Neural cell (in vitro differentiated cells): ENCODE measurements at regions not wholly inside any gene's neighbourhood (a gene's known extent, or its start where the extent isn't known, plus 50 kb on each side); places are given as distances from the start of the nearest gene placed in this dataset.

ENCODE experiments used
- H2AFZ ChIP-seq: fragments of 200-600, 300-800 bp; sonication (generic), shearing (Covaris generic); 2 replicates; pipeline ENCODE4 v1.6.0; 2014; ENCODE audit warnings: low read depth, mild to moderate bottlenecking, antibody characterized with exemption, low read length, moderate library complexity
- H3F3A ChIP-seq: fragments of 200-600 bp; shearing (Covaris generic); 2 replicates; pipeline ENCODE4 v1.6.1; 2016; ENCODE audit warnings: mild to moderate bottlenecking, moderate library complexity, mixed read lengths, antibody characterized with exemption, low read length; ENCODE audit not compliant: insufficient read depth, poor library complexity, severe bottlenecking
- H3K27ac ChIP-seq: fragments of 200-600, 300-800 bp; sonication (generic), shearing (Covaris generic); 2 replicates; pipeline ENCODE4 v1.5.1; 2014; ENCODE audit warnings: mild to moderate bottlenecking, low read length, moderate library complexity
- H3K27me3 ChIP-seq: fragments of 300-800, 200-600 bp; sonication (generic), shearing (Covaris generic); 2 replicates; pipeline ENCODE4 v1.6.0; 2014; ENCODE audit warnings: mild to moderate bottlenecking, low read depth, low read length, moderate library complexity; ENCODE audit not compliant: insufficient read depth
- H3K36me3 ChIP-seq: fragments of 300-800, 200-600 bp; sonication (generic), shearing (Covaris generic); 2 replicates; pipeline ENCODE4 v1.5.1; 2014; ENCODE audit warnings: mild to moderate bottlenecking, antibody characterized with exemption, low read length, moderate library complexity; ENCODE audit not compliant: insufficient read depth
- H3K4me2 ChIP-seq: fragments of 300-800, 200-600 bp; sonication (generic), shearing (Covaris generic); 2 replicates; pipeline ENCODE4 v1.6.0; 2014; ENCODE audit warnings: mild to moderate bottlenecking, low read length
- H3K4me3 ChIP-seq: fragments of 300-800, 200-600 bp; sonication (generic), shearing (Covaris generic); 2 replicates; pipeline ENCODE4 v1.5.1; 2014; ENCODE audit warnings: mild to moderate bottlenecking, low read length, moderate library complexity
- H3K79me2 ChIP-seq: fragments of 200-600 bp; shearing (Covaris generic); replicated peaks from 2 replicates; pipeline ENCODE4 v1.6.0; 2014; ENCODE audit warnings: mild to moderate bottlenecking, low read length, moderate library complexity; ENCODE audit not compliant: insufficient read depth
- H3K9ac ChIP-seq: fragments of 300-800, 200-600 bp; sonication (generic), shearing (Covaris generic); 2 replicates; pipeline ENCODE4 v1.6.1; 2016; ENCODE audit warnings: mild to moderate bottlenecking, low read length, mixed read lengths
- H3K9me2 ChIP-seq: fragments of 200-600 bp; shearing (Covaris generic); 2 replicates; pipeline ENCODE4 v1.6.1; 2016; ENCODE audit warnings: mild to moderate bottlenecking, low read length, mixed read lengths; ENCODE audit not compliant: insufficient read depth
- H3K9me3 ChIP-seq: fragments of 200-600, 300-800 bp; sonication (generic), shearing (Covaris generic); 2 replicates; pipeline ENCODE4 v1.6.1; 2016; ENCODE audit warnings: mild to moderate bottlenecking, mixed run types, low read length, moderate library complexity, mixed read lengths
- H4K20me1 ChIP-seq: fragments of 200-600 bp; shearing (Covaris generic); 2 replicates; pipeline ENCODE4 v1.6.1; 2016; ENCODE audit warnings: mild to moderate bottlenecking, mixed run types; ENCODE audit not compliant: insufficient read depth
- EP300 ChIP-seq: fragments of 450-650 bp; conservative IDR thresholded peaks from 2 replicates; pipeline ENCODE4 v1.6.1; 2014; ENCODE audit warnings: antibody characterized with exemption, mild to moderate bottlenecking, moderate library complexity; ENCODE audit not compliant: poor library complexity, severe bottlenecking
- EZH2 ChIP-seq: fragments of 200-600, 300-800 bp; shearing (Covaris generic), sonication (generic); IDR thresholded peaks from 2 replicates; pipeline ENCODE4 v1.6.1; 2014; ENCODE audit warnings: antibody characterized with exemption, low read length, borderline replicate concordance, mild to moderate bottlenecking; ENCODE audit not compliant: insufficient read depth, poor library complexity, severe bottlenecking
- MXI1 ChIP-seq: fragments of 450-650 bp; conservative IDR thresholded peaks from 2 replicates; pipeline ENCODE4 v1.6.1; 2014; ENCODE audit warnings: antibody characterized with exemption, mild to moderate bottlenecking; ENCODE audit not compliant: poor library complexity, severe bottlenecking
- POLR2AphosphoS5 ChIP-seq: IDR thresholded peaks from 2 replicates; pipeline ENCODE4 v1.6.1; 2012
- RAD21 ChIP-seq: fragments of 450-650 bp; conservative IDR thresholded peaks from 2 replicates; pipeline ENCODE4 v1.6.1; 2014; ENCODE audit warnings: antibody characterized with exemption, mild to moderate bottlenecking, moderate library complexity
- REST ChIP-seq: IDR thresholded peaks from 2 replicates; pipeline ENCODE4 v1.6.1; 2012; ENCODE audit warnings: borderline replicate concordance
- SMC3 ChIP-seq: fragments of 450-650 bp; conservative IDR thresholded peaks from 2 replicates; pipeline ENCODE4 v1.6.1; 2014; ENCODE audit warnings: antibody characterized with exemption, mild to moderate bottlenecking, moderate library complexity; ENCODE audit not compliant: poor library complexity
- TAF1 ChIP-seq: IDR thresholded peaks from 2 replicates; pipeline ENCODE4 v1.6.1; 2012; ENCODE audit warnings: low read depth
- TF ChIP-seq, protein P1 (sequence below): fragments of 450-650 bp; IDR thresholded peaks from 2 replicates; pipeline ENCODE4 v1.5.1; 2014; ENCODE audit warnings: antibody characterized with exemption, mild to moderate bottlenecking, moderate library complexity; ENCODE audit not compliant: poor library complexity, severe bottlenecking

DNA sequence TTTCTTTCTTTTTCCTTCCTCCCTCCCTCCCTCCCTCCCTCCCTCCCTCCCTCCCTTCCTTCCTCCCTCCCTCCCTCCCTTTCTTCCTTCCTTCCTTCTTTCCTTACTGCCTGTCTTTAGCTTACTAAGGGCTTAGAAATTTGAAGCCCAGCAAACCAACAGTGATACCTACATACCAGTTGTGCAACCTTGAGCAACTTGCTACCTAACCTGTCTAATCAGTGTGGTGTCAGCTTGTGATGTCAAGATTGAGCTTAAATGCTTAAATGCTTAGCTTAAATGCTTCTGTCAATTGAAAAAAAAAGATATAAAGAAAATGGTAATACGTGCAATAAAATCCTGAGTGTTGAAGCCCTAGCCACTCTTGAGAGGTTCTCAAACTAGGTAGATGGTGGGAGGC, 728.6 kb downstream of the TRIML1 start:
- no peak overlapping the region for H3K4me3 ChIP-seq
- H3K27me3 ChIP-seq, result no peaks in the 10 kb centered on the region
- H3K79me2 ChIP-seq, result no peaks in the 10 kb centered on the region
- no peaks in the 10 kb centered on the region for H4K20me1 ChIP-seq
- no peak overlapping the region for H2AFZ ChIP-seq
- H3K27ac ChIP-seq, result no peak overlapping the region
- no peak overlapping the region for H3K9ac ChIP-seq
- no peak overlapping the region for H3K4me2 ChIP-seq
- H3K9me3 ChIP-seq, result no peaks in the 10 kb centered on the region
- H3K9me2 ChIP-seq, result no peaks in the 10 kb centered on the region
- no peak for TF ChIP-seq REST
- TF ChIP-seq EP300, result no peak
- TF ChIP-seq MXI1, result no peak
- TF ChIP-seq SMC3, result no peak
- no peak for TF ChIP-seq EZH2
- no peak for TF ChIP-seq POLR2AphosphoS5
- TF ChIP-seq, protein P1, sequence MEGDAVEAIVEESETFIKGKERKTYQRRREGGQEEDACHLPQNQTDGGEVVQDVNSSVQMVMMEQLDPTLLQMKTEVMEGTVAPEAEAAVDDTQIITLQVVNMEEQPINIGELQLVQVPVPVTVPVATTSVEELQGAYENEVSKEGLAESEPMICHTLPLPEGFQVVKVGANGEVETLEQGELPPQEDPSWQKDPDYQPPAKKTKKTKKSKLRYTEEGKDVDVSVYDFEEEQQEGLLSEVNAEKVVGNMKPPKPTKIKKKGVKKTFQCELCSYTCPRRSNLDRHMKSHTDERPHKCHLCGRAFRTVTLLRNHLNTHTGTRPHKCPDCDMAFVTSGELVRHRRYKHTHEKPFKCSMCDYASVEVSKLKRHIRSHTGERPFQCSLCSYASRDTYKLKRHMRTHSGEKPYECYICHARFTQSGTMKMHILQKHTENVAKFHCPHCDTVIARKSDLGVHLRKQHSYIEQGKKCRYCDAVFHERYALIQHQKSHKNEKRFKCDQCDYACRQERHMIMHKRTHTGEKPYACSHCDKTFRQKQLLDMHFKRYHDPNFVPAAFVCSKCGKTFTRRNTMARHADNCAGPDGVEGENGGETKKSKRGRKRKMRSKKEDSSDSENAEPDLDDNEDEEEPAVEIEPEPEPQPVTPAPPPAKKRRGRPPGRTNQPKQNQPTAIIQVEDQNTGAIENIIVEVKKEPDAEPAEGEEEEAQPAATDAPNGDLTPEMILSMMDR, result no peak
- no peak for TF ChIP-seq RAD21
- no peak for TF ChIP-seq TAF1
- H3F3A ChIP-seq, result no peaks in the 10 kb centered on the region
- H3K36me3 ChIP-seq, result no peaks in the 10 kb centered on the region

DNA sequence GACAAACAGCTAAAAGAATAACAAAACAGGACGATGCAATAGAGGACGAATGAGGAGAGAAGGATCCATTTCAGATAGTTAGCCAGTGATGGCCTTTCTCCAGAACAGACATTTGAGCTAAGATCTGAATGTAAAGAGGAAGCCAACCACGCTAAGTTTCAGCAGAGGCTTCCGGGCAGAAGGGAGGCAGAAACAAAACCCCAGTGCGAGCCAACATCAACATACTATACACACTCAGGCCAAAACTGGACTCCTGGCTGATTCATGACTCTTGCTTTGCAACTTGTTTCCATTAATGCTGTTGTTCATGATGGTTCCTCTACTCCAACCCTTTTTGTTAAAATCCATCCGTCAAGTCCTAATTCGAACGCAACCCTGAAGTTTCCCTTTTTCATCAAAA, 730.3 kb downstream of the TRIML1 start:
- Histone ChIP-seq H3F3A (no peaks in the 10 kb centered on the region), H3K27me3 (no peaks in the 10 kb centered on the region), H3K4me2 (no peak overlapping the region), H3K9me3 (no peaks in the 10 kb centered on the region), H2AFZ (no peak overlapping the region), H3K27ac (no peak overlapping the region), H3K79me2 (no peaks in the 10 kb centered on the region), H3K9ac (no peak overlapping the region), H3K36me3 (no peaks in the 10 kb centered on the region), H3K4me3 (no peak overlapping the region), H4K20me1 (no peaks in the 10 kb centered on the region), H3K9me2 (no peaks in the 10 kb centered on the region)
- no peak for TF ChIP-seq REST
